ENCODE measurements at regions not wholly inside any gene's neighbourhood (a gene's known extent, or its start where the extent isn't known, plus 50 kb on each side); places are given as distances from the start of the nearest gene placed in this dataset.

- Histone ChIP-seq H3K79me2 (replicated peaks; ENCODE audit: insufficient read depth) (no peaks in the 10 kb centered on the region), H3F3A (replicated peaks; ENCODE audit: low read depth) (no peaks in the 10 kb centered on the region), H3K27ac (ENCODE audit: low read depth) (no peak overlapping the region), H3K36me3 (ENCODE audit: insufficient read depth) (no peaks in the 10 kb centered on the region), H2AFZ (no peak overlapping the region), H3K27me3 (ENCODE audit: insufficient read depth) (no peaks in the 10 kb centered on the region), H3K4me1 (ENCODE audit: insufficient read depth) (no peaks in the 10 kb centered on the region), H4K20me1 (replicated peaks; ENCODE audit: insufficient read depth) (no peaks in the 10 kb centered on the region), H3K9me2 (ENCODE audit: insufficient read depth) (no peaks in the 10 kb centered on the region), H3K4me3 (no peak overlapping the region), H3K4me2 (no peak overlapping the region)
- H3K27me3 Mint-ChIP-seq (ENCODE audit: insufficient read depth, low read depth, poor library complexity), result peaks cover 2% of the 10 kb centered on the region
- TF ChIP-seq EZH2 (IDR thresholded peaks at IDR 0.05; ENCODE audit: low read depth, unreplicated experiment), result no peak
- TF ChIP-seq ZNF462 (CRISPR knock-in tag; IDR thresholded peaks at IDR 0.05), result no peak
- TF ChIP-seq POLR2AphosphoS5 (IDR thresholded peaks at IDR 0.05; ENCODE audit: low read depth), result no peak
- TF ChIP-seq, protein P1, sequence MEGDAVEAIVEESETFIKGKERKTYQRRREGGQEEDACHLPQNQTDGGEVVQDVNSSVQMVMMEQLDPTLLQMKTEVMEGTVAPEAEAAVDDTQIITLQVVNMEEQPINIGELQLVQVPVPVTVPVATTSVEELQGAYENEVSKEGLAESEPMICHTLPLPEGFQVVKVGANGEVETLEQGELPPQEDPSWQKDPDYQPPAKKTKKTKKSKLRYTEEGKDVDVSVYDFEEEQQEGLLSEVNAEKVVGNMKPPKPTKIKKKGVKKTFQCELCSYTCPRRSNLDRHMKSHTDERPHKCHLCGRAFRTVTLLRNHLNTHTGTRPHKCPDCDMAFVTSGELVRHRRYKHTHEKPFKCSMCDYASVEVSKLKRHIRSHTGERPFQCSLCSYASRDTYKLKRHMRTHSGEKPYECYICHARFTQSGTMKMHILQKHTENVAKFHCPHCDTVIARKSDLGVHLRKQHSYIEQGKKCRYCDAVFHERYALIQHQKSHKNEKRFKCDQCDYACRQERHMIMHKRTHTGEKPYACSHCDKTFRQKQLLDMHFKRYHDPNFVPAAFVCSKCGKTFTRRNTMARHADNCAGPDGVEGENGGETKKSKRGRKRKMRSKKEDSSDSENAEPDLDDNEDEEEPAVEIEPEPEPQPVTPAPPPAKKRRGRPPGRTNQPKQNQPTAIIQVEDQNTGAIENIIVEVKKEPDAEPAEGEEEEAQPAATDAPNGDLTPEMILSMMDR (conservative IDR thresholded peaks at IDR 0.05; ENCODE audit: low read depth in 2 of 2), result no peak
- no peak for TF ChIP-seq STAT1 (IDR thresholded peaks at IDR 0.05; ENCODE audit: unreplicated experiment)
- no peak for TF ChIP-seq REST (IDR thresholded peaks at IDR 0.05; ENCODE audit: unreplicated experiment)
- TF ChIP-seq ZNF331 (CRISPR knock-in tag; IDR thresholded peaks at IDR 0.05; ENCODE audit: low read depth), result no peak
- no peak for TF ChIP-seq EZH2phosphoT487 (IDR thresholded peaks at IDR 0.05; ENCODE audit: unreplicated experiment)
- no peak for TF ChIP-seq CREB1 (CRISPR knock-in tag; IDR thresholded peaks at IDR 0.05; ENCODE audit: low read depth)
- no peak for TF ChIP-seq NANOG (IDR thresholded peaks at IDR 0.05; ENCODE audit: borderline replicate concordance)
- no peak for TF ChIP-seq ZNF114 (CRISPR knock-in tag; IDR thresholded peaks at IDR 0.05)
- TF ChIP-seq ETS1 (IDR thresholded peaks at IDR 0.05), result no peak
- TF ChIP-seq JUNB (IDR thresholded peaks at IDR 0.05; ENCODE audit: unreplicated experiment), result no peak
- H3K27ac Mint-ChIP-seq, result no peak overlapping the region; the same call in 1 of the 2 replicates
- H3K36me3 Mint-ChIP-seq (ENCODE audit: low read depth), result no peaks in the 10 kb centered on the region
- H3K4me1 Mint-ChIP-seq, result no peaks in the 10 kb centered on the region; the same call in 2 of the 3 replicates
- no peak overlapping the region for H3K4me3 Mint-ChIP-seq
- H3K9me3 Mint-ChIP-seq, result no peaks in the 10 kb centered on the region
- DNase-seq (ENCODE audit: low spot score) (no peak), ATAC-seq (no peak)
Observed at GRCh38 chr2:153105829-153106578, 372.6 kb downstream of the RPRM start.

Measured in GM23338 (cell line).